ENCODE measurements at regions not wholly inside any gene's neighbourhood (a gene's known extent, or its start where the extent isn't known, plus 50 kb on each side); places are given as distances from the start of the nearest gene placed in this dataset.

- TF ChIP-seq RCOR1 (IDR thresholded peaks at IDR 0.05; ENCODE audit: low read length) (no peak), TAF1 (IDR thresholded peaks at IDR 0.05; ENCODE audit: borderline replicate concordance, low read depth, low read length) (no peak), TCF12 (IDR thresholded peaks at IDR 0.05) (no peak), CTCF (IDR thresholded peaks at IDR 0.05) (no peak), POLR2AphosphoS5 (IDR thresholded peaks at IDR 0.05; ENCODE audit: low read depth, low read length) (no peak), GABPA (IDR thresholded peaks at IDR 0.05; ENCODE audit: low read depth) (no peak), SMC3 (IDR thresholded peaks at IDR 0.05; ENCODE audit: low read depth, low read length) (no peak), RFX5 (IDR thresholded peaks at IDR 0.05; ENCODE audit: low read length) (no peak)
These were observed 624.8 kb downstream of the LIG4 start for GRCh38 chr13:107590556-107590955.
